Ishikawa (cell line): ENCODE measurements at regions not wholly inside any gene's neighbourhood (a gene's known extent, or its start where the extent isn't known, plus 50 kb on each side); places are given as distances from the start of the nearest gene placed in this dataset.

Experiments used
- CEBPB ChIP-seq: IDR thresholded peaks from 2 replicates; pipeline ENCODE4 v1.6.1; 2012
- CREB1 ChIP-seq: IDR thresholded peaks from 2 replicates; pipeline ENCODE4 v1.6.1; 2012; ENCODE audit warnings: low read depth
- EGR1 ChIP-seq: IDR thresholded peaks from 2 replicates; pipeline ENCODE4 v1.6.1; 2012
- EP300 ChIP-seq: IDR thresholded peaks from 2 replicates; pipeline ENCODE4 v1.6.1; 2012; ENCODE audit warnings: borderline replicate concordance
- FOXM1 ChIP-seq: IDR thresholded peaks from 2 replicates; pipeline ENCODE4 v1.6.1; 2012; ENCODE audit warnings: low read depth, borderline replicate concordance
- NFIC ChIP-seq: IDR thresholded peaks from 2 replicates; pipeline ENCODE4 v1.6.1; 2012
- RAD21 ChIP-seq: IDR thresholded peaks from 2 replicates; pipeline ENCODE4 v1.6.1; 2012; ENCODE audit warnings: low read depth
- TAF1 ChIP-seq: IDR thresholded peaks from 2 replicates; pipeline ENCODE4 v1.6.1; 2012; ENCODE audit warnings: low read depth, mild to moderate bottlenecking
- TCF12 ChIP-seq: IDR thresholded peaks from 2 replicates; pipeline ENCODE4 v1.6.1; 2012; ENCODE audit warnings: low read depth
- TEAD4 ChIP-seq: IDR thresholded peaks from 2 replicates; pipeline ENCODE4 v1.6.1; 2012
- YY1 ChIP-seq: IDR thresholded peaks from 2 replicates; pipeline ENCODE4 v1.6.1; 2012; ENCODE audit warnings: low read depth
- ZBTB7A ChIP-seq: IDR thresholded peaks from 2 replicates; pipeline ENCODE4 v1.6.1; 2012; ENCODE audit warnings: low read depth
- TF ChIP-seq, protein P1 (sequence below): IDR thresholded peaks from 2 replicates; pipeline ENCODE4 v1.6.1; 2012
- TF ChIP-seq, protein P2 (sequence below): IDR thresholded peaks from 2 replicates; pipeline ENCODE4 v1.6.1; 2012; ENCODE audit warnings: low read depth, mild to moderate bottlenecking
- TF ChIP-seq, protein P3 (sequence below): IDR thresholded peaks from 2 replicates; pipeline ENCODE4 v1.6.1; 2012

DNA sequence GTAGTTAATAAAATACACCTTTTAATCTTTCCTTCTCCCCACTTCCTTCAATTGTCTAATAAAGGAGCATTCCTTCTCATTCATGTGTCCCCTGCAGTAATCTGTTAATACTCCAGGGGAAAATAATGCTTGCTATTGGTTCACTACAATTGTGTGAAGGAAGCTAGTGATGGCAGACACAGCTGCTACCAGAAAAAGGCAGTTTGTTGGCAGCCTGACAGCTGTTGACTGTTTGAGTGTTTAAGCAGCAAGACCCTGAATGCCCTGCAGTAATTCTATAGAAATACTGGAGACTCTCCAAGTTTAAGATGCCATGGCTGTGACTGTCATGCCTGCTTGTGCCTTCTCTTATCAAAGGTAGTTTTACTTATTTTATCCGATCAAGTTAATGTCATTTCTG is 359.5 kb downstream of the C4orf33 start:
- TF ChIP-seq ZBTB7A, result no peak
- TF ChIP-seq NFIC, result no peak
- TF ChIP-seq CREB1, result no peak
- no peak for TF ChIP-seq TCF12
- TF ChIP-seq CEBPB, result no peak
- TF ChIP-seq EGR1, result no peak
- TF ChIP-seq EP300, result no peak
- no peak for TF ChIP-seq YY1
- TF ChIP-seq TEAD4, result no peak
- TF ChIP-seq, protein P1, sequence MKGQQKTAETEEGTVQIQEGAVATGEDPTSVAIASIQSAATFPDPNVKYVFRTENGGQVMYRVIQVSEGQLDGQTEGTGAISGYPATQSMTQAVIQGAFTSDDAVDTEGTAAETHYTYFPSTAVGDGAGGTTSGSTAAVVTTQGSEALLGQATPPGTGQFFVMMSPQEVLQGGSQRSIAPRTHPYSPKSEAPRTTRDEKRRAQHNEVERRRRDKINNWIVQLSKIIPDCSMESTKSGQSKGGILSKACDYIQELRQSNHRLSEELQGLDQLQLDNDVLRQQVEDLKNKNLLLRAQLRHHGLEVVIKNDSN, result no peak
- no peak for TF ChIP-seq RAD21
- TF ChIP-seq, protein P2, sequence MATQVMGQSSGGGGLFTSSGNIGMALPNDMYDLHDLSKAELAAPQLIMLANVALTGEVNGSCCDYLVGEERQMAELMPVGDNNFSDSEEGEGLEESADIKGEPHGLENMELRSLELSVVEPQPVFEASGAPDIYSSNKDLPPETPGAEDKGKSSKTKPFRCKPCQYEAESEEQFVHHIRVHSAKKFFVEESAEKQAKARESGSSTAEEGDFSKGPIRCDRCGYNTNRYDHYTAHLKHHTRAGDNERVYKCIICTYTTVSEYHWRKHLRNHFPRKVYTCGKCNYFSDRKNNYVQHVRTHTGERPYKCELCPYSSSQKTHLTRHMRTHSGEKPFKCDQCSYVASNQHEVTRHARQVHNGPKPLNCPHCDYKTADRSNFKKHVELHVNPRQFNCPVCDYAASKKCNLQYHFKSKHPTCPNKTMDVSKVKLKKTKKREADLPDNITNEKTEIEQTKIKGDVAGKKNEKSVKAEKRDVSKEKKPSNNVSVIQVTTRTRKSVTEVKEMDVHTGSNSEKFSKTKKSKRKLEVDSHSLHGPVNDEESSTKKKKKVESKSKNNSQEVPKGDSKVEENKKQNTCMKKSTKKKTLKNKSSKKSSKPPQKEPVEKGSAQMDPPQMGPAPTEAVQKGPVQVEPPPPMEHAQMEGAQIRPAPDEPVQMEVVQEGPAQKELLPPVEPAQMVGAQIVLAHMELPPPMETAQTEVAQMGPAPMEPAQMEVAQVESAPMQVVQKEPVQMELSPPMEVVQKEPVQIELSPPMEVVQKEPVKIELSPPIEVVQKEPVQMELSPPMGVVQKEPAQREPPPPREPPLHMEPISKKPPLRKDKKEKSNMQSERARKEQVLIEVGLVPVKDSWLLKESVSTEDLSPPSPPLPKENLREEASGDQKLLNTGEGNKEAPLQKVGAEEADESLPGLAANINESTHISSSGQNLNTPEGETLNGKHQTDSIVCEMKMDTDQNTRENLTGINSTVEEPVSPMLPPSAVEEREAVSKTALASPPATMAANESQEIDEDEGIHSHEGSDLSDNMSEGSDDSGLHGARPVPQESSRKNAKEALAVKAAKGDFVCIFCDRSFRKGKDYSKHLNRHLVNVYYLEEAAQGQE, result no peak
- TF ChIP-seq TAF1, result no peak
- TF ChIP-seq, protein P3, sequence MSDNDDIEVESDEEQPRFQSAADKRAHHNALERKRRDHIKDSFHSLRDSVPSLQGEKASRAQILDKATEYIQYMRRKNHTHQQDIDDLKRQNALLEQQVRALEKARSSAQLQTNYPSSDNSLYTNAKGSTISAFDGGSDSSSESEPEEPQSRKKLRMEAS, result no peak
- TF ChIP-seq FOXM1, result no peak

DNA sequence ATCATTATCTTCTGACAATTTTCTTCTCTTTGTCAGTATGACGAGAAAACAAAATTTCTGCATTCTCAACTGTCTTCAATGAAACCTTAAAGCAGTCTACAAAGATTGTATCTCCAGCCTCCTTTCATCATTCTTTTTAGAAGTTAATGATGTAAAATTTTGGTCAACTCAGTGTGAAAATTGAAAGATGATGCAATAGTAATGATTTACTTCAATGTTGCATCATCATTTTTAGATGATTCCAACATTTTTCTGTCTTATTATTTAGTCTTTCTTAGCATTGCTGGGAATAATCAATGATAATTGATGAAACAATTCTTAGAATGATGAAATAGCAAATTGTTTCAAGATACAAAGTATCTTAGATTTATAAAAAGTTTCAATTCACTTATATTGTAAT is 372.7 kb downstream of the C4orf33 start:
- TF ChIP-seq TCF12, result no peak
- TF ChIP-seq, protein P1, result no peak
- TF ChIP-seq YY1, result no peak
- no peak for TF ChIP-seq EP300
- TF ChIP-seq CREB1, result no peak
- TF ChIP-seq FOXM1, result no peak
- TF ChIP-seq ZBTB7A, result no peak
- TF ChIP-seq TEAD4, result no peak
- TF ChIP-seq, protein P2, result no peak
- no peak for TF ChIP-seq CEBPB
- no peak for TF ChIP-seq RAD21
- TF ChIP-seq EGR1, result no peak
- no peak for TF ChIP-seq NFIC
- TF ChIP-seq, protein P3, result no peak
- TF ChIP-seq TAF1, result no peak

DNA sequence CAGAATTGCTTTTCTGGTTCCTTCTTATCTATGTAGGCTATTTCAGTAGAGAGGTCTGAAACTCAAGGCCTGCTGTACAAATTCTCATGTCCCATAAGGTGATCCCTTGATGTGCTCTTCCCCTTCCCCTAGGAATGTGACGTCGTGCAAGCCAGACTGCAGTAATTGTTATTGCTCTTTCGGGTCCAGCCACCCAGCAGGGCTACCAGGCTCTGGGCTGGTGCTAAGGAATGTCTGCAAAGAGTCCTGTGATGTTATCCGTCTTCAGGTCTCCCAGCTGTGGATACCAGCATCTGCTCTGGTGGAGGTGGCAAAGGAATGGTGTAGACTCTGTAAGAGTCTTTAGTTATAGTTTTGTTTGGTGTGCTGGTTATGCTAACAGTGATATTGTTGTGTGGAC is 378.7 kb downstream of the C4orf33 start:
- TF ChIP-seq RAD21 (no peak), EGR1 (no peak), YY1 (no peak), TEAD4 (no peak), EP300 (no peak), TCF12 (no peak), NFIC (no peak), CREB1 (no peak), CEBPB (no peak), FOXM1 (no peak), TAF1 (no peak), ZBTB7A (no peak)
- TF ChIP-seq, protein P2, result no peak
- TF ChIP-seq, protein P3, result no peak
- TF ChIP-seq, protein P1, result no peak

DNA sequence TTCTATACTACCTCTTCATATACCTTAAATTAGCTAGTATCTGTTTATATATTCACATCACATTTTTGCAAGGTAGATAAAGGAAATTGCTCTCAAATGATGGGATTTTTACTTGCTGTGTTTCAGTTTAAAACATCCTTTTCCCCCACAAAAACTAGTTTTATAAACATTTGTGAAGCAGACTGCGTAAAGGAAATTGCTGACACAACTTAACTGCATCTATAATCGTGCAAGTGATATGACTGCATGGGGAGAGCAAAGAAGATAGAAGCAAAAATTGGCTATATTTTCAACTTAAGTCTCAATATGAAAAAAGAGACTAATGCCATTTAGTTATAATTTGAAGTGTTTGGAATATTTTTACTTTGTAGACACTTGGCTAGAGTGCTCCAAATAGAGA is 385.2 kb downstream of the C4orf33 start:
- no peak for TF ChIP-seq NFIC
- no peak for TF ChIP-seq CEBPB
